ENCODE measurements at regions not wholly inside any gene's neighbourhood (a gene's known extent, or its start where the extent isn't known, plus 50 kb on each side); places are given as distances from the start of the nearest gene placed in this dataset.
A peak's percentile ranks its signal among the peaks of the same experiment; 100 is the strongest.

DNA sequence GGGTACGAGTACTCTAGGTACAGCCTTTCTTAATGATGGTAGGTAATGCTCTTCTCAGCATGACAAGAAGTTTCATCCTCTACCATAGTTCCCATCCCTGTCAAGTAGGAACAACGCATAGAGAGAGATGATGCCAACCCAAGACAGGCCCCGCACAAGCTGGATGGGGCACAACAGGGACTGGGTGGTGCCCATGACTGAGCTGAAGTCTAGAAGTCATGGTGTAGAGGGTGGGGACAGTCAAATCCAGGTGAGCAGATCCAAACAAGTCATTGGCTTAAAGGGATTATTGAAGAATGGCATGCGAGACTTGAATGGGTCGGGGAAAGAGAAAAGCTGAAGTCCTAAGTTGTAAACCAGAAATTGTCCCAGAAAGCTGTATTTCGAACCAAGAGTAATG, 84.2 kb upstream of the MDM1 start:
- 95 to 99% (median 96%) methylated on average over 6 of the region's 6 CpGs for WGBS, 5 donors
- no peaks in the 10 kb centered on the region for H3K36me3 ChIP-seq
- intact Hi-C loops (cut with DNase I; ENCODE audit: low total_unique reads), result no loop called here
- H3K27ac ChIP-seq, result no peak overlapping the region
- no peaks in the 10 kb centered on the region for H3K27me3 ChIP-seq (replicated peaks in 1 of 7)
- no peaks in the 10 kb centered on the region for H3K9me3 ChIP-seq
- H3K4me3 ChIP-seq, result no peak overlapping the region
- peaks cover 0 to 28% (median 13%) of the 10 kb centered on the region in 6 donors for H3K4me1 ChIP-seq
- TF ChIP-seq, protein P1, sequence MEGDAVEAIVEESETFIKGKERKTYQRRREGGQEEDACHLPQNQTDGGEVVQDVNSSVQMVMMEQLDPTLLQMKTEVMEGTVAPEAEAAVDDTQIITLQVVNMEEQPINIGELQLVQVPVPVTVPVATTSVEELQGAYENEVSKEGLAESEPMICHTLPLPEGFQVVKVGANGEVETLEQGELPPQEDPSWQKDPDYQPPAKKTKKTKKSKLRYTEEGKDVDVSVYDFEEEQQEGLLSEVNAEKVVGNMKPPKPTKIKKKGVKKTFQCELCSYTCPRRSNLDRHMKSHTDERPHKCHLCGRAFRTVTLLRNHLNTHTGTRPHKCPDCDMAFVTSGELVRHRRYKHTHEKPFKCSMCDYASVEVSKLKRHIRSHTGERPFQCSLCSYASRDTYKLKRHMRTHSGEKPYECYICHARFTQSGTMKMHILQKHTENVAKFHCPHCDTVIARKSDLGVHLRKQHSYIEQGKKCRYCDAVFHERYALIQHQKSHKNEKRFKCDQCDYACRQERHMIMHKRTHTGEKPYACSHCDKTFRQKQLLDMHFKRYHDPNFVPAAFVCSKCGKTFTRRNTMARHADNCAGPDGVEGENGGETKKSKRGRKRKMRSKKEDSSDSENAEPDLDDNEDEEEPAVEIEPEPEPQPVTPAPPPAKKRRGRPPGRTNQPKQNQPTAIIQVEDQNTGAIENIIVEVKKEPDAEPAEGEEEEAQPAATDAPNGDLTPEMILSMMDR (IDR thresholded peaks at IDR 0.05 in 8 of 11, conservative IDR thresholded peaks at IDR 0.05 in 3 of 11), result no peak
- no peak for TF ChIP-seq POLR2AphosphoS5 (IDR thresholded peaks at IDR 0.05)
- TF ChIP-seq POLR2A (IDR thresholded peaks at IDR 0.05), result no peak
- DNase-seq, result no peak

DNA sequence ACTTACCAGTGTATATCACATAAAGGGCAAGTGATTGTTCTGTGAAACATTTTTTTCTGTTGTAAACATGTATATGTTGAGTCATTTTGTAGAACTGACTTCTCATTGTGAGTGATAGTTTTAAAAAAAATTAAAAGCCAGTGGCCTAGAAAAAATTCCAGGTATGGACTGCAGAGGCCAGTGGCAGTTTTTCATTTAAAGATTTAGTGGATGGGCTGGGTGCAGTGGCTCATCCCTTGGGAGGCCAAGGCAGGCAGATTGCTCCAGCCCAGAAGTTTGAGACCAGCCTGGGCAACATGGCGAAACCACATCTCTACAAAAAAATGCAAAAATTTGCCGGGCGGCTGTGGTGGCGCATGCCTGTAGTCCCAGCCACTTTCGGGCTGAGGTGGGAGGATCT, 84.7 kb upstream of the MDM1 start:
- peaks cover 0 to 33% (median 16%) of the 10 kb centered on the region in 6 donors for H3K4me1 ChIP-seq
- no peak overlapping the region for H3K27ac ChIP-seq
- 93 to 99% (median 95%) methylated on average over 5 of the region's 5 CpGs for WGBS, 5 donors
- H3K36me3 ChIP-seq, result no peaks in the 10 kb centered on the region
- H3K27me3 ChIP-seq (replicated peaks in 1 of 7), result no peaks in the 10 kb centered on the region
- no peak overlapping the region for H3K4me3 ChIP-seq
- H3K9me3 ChIP-seq, result no peaks in the 10 kb centered on the region
- DNase-seq, result no peak
- TF ChIP-seq, protein P1 (IDR thresholded peaks at IDR 0.05 in 8 of 11, conservative IDR thresholded peaks at IDR 0.05 in 3 of 11), result no peak
- TF ChIP-seq POLR2A (IDR thresholded peaks at IDR 0.05) (no peak), POLR2AphosphoS5 (IDR thresholded peaks at IDR 0.05) (no peak)
- intact Hi-C loops (cut with DNase I; ENCODE audit: low total_unique reads), result no loop called here

DNA sequence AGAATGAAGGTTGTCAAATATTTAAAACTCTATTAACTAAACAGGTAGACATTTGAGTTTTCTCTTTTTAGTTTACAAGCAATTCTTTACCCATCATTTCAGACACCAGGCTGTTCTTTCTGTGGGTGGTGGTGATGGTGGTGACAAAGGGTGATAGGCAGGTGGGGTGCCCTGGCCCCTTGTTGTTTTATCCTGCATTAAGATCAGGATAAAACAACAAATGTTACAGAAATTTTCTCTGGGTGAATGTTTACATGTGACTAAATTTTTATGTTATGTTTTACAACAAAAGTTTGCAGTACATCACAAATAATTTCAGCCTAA, 85.9 kb upstream of the MDM1 start:
- no peak for DNase-seq
- Histone ChIP-seq H3K4me1 (peaks cover 0 to 45% (median 19%) of the 10 kb centered on the region in 6 donors), H3K4me3 (no peak overlapping the region), H3K27ac (peak overlapping the region in 3 of 8 donors; percentile 9 to 37 (median 18)), H3K9me3 (no peaks in the 10 kb centered on the region), H3K36me3 (no peaks in the 10 kb centered on the region), H3K27me3 (replicated peaks in 1 of 7) (no peaks in the 10 kb centered on the region)
- TF ChIP-seq POLR2A (IDR thresholded peaks at IDR 0.05) (no peak), POLR2AphosphoS5 (IDR thresholded peaks at IDR 0.05) (no peak)
- TF ChIP-seq, protein P1 (IDR thresholded peaks at IDR 0.05 in 8 of 11, conservative IDR thresholded peaks at IDR 0.05 in 3 of 11), result no peak
- intact Hi-C loops (cut with DNase I; ENCODE audit: low total_unique reads), result no loop called here

DNA sequence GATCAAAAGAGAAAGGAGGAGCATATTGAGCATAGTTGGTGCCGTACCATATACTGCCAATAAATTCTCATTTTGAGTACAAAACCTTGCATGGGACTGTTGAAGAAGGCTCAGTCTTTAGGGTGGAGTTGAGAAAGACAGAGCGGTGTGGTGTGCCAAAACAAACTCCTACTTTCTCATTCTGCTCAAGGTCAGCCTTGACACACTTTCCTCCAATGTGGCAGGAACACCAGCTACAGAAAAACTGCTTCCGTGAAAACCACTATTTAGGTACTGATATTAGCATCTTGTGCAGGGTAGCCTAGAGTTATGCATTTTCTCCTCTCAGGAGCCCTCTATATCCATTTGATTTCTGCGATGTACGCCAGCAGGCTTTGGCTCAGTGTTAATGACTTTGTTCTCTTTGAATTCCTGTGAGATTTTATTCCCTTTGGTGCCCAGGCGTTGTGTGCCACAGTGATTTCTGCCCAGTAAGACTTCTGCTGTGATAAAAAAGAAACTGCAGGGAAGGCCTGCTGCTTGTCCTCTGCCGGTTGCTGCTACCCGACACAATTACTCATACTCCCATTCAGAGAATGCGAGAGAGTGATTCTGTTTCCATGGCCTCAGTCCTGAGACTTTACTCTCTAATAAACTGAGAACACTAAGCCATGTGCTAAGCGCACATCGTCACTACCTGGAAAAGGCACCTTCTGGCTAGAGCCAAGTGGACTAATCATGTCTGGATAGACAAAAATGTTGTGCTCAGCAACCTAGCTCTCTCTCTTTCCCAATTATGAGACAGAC, 88.3 kb upstream of the MDM1 start:
- WGBS, 5 donors, result 70 to 84% (median 77%) methylated on average over 11 of the region's 11 CpGs
- peak overlapping the region in 5 of 8 donors; percentile 5 to 58 (median 36) for H3K27ac ChIP-seq
- no peaks in the 10 kb centered on the region for H3K36me3 ChIP-seq

More for the DNA sequence above, 88.3 kb upstream of the MDM1 start:
- DNase-seq, result no peak
- intact Hi-C loops (cut with DNase I; ENCODE audit: low total_unique reads), result no loop called here
- H3K27me3 ChIP-seq (replicated peaks in 1 of 7), result no peaks in the 10 kb centered on the region
- no peak overlapping the region for H3K4me3 ChIP-seq
- H3K9me3 ChIP-seq, result no peaks in the 10 kb centered on the region
- TF ChIP-seq, protein P1 (IDR thresholded peaks at IDR 0.05 in 8 of 11, conservative IDR thresholded peaks at IDR 0.05 in 3 of 11), result no peak
- no peak for TF ChIP-seq POLR2AphosphoS5 (IDR thresholded peaks at IDR 0.05)
- no peak for TF ChIP-seq POLR2A (IDR thresholded peaks at IDR 0.05)
- peaks cover 0 to 48% (median 21%) of the 10 kb centered on the region in 6 donors for H3K4me1 ChIP-seq
